HG03064 (cell line): ENCODE measurements at regions not wholly inside any gene's neighbourhood (a gene's known extent, or its start where the extent isn't known, plus 50 kb on each side); places are given as distances from the start of the nearest gene placed in this dataset.

Source experiments
- ATAC-seq: cut with Tn5 transposase; IDR thresholded peaks from one replicate; pipeline ENCODE4 v1.9.1; 2021; ENCODE audit warnings: low read depth; ENCODE audit not compliant: unreplicated experiment

GRCh38 chr19:28948026-28948425, 264.9 kb downstream of the UQCRFS1 start:
- ATAC-seq, result no peak

- ATAC-seq, result no peak
These were observed 269.3 kb downstream of the UQCRFS1 start for GRCh38 chr19:28943651-28944050.

- ATAC-seq, result no peak
These were observed 271.1 kb downstream of the UQCRFS1 start for GRCh38 chr19:28941833-28942232.

- no peak for ATAC-seq
These were observed 272.0 kb downstream of the UQCRFS1 start for GRCh38 chr19:28940751-28941500.

GRCh38 chr19:28939236-28939635, 273.7 kb downstream of the UQCRFS1 start:
- no peak for ATAC-seq

GRCh38 chr19:28936001-28936400, 276.9 kb downstream of the UQCRFS1 start:
- ATAC-seq, result no peak

- no peak for ATAC-seq
These were observed 278.3 kb downstream of the UQCRFS1 start for GRCh38 chr19:28934631-28935030.

GRCh38 chr19:28933039-28933438, 279.9 kb downstream of the UQCRFS1 start:
- ATAC-seq, result no peak

- ATAC-seq, result no peak
These were observed 280.5 kb downstream of the UQCRFS1 start for GRCh38 chr19:28932446-28932845.

GRCh38 chr19:28929006-28929405, 283.9 kb downstream of the UQCRFS1 start:
- ATAC-seq, result no peak

GRCh38 chr19:28927456-28927855, 285.5 kb downstream of the UQCRFS1 start:
- no peak for ATAC-seq

GRCh38 chr19:28920269-28921066, 292.5 kb downstream of the UQCRFS1 start:
- ATAC-seq, result no peak

GRCh38 chr19:28917621-28918020, 295.3 kb downstream of the UQCRFS1 start:
- ATAC-seq, result no peak

GRCh38 chr19:28915737-28916460, 297.1 kb downstream of the UQCRFS1 start:
- no peak for ATAC-seq

- no peak for ATAC-seq
These were observed 297.7 kb downstream of the UQCRFS1 start for GRCh38 chr19:28915202-28915601.

- ATAC-seq, result no peak
These were observed 298.8 kb downstream of the UQCRFS1 start for GRCh38 chr19:28914173-28914572.

- no peak for ATAC-seq
These were observed 299.3 kb downstream of the UQCRFS1 start for GRCh38 chr19:28913626-28914025.

GRCh38 chr19:28908941-28909340, 304.0 kb downstream of the UQCRFS1 start:
- ATAC-seq, result no peak

GRCh38 chr19:28907534-28907933, 305.4 kb downstream of the UQCRFS1 start:
- ATAC-seq, result no peak

GRCh38 chr19:28905996-28906395, 307.0 kb downstream of the UQCRFS1 start:
- no peak for ATAC-seq

GRCh38 chr19:28899703-28900102, 313.2 kb downstream of the UQCRFS1 start:
- ATAC-seq, result no peak
